NCI-H1105 treated with DMSO at 0.1 percent for 48 hours (cell line): ENCODE measurements at regions not wholly inside any gene's neighbourhood (a gene's known extent, or its start where the extent isn't known, plus 50 kb on each side); places are given as distances from the start of the nearest gene placed in this dataset.

Experiments used
- DNase-seq: peaks from one replicate; lab custom pipeline; 2025; lab: John Stamatoyannopoulos, UW

GRCh38 chr11:10387206-10388083, 67.6 kb upstream of the AMPD3 start:
- no peak for DNase-seq

GRCh38 chr11:10388101-10388500, 67.0 kb upstream of the AMPD3 start:
- no peak for DNase-seq

- DNase-seq: no peak
Measured at GRCh38 chr11:10388574-10388973, 66.5 kb upstream of the AMPD3 start.

- no peak for DNase-seq
Measured at GRCh38 chr11:10390375-10390774, 64.7 kb upstream of the AMPD3 start.

- no peak for DNase-seq
Measured at GRCh38 chr11:10392095-10393079, 62.7 kb upstream of the AMPD3 start.

- no peak for DNase-seq
Measured at GRCh38 chr11:10394229-10395101, 60.6 kb upstream of the AMPD3 start.

GRCh38 chr11:10395166-10395897, 59.7 kb upstream of the AMPD3 start:
- DNase-seq: no peak

- no peak for DNase-seq
Measured at GRCh38 chr11:10396771-10397170, 58.3 kb upstream of the AMPD3 start.

GRCh38 chr11:10397226-10397987, 57.7 kb upstream of the AMPD3 start:
- no peak for DNase-seq

GRCh38 chr11:10398525-10398924, 56.5 kb upstream of the AMPD3 start:
- no peak for DNase-seq

- no peak for DNase-seq
Measured at GRCh38 chr11:10400856-10401255, 54.2 kb upstream of the AMPD3 start.

GRCh38 chr11:10401256-10401655, 53.8 kb upstream of the AMPD3 start:
- DNase-seq: no peak

- no peak for DNase-seq
Measured at GRCh38 chr11:10401696-10402392, 53.2 kb upstream of the AMPD3 start.
